HepG2 (cell line): ENCODE measurements at regions not wholly inside any gene's neighbourhood (a gene's known extent, or its start where the extent isn't known, plus 50 kb on each side); places are given as distances from the start of the nearest gene placed in this dataset.

ENCODE experiments used
- ATAC-seq: fragments of 200-7000 bp; cut with Tn5 transposase; 3 replicates; pipeline ENCODE4 v1.9.1; 2020; ENCODE audit warnings: mild to moderate bottlenecking, moderate library complexity
- BruUV-seq: library from RNA; stranded (reverse); fragments of 400-500 nt; replicated peaks from 2 replicates; lab custom pipeline; 2021; lab: Mats Ljungman, UMichigan
- CTCF ChIA-PET: fragments of 300-600 bp; formaldehyde crosslinking; extraction: SDS; loops from one replicate; lab custom pipeline; 2021; ENCODE audit warnings: low total read pairs, inconsistent platforms, low intra/inter-chr PET ratio; lab: Yijun Ruan, JAX
- POLR2A ChIA-PET: fragments of 350-600 bp; sonication (Branson Sonifier 250); formaldehyde crosslinking; loops from one replicate; lab custom pipeline; 2020; ENCODE audit warnings: antibody characterized with exemption, inconsistent platforms; lab: Yijun Ruan, JAX
- DNase-seq: peaks from one replicate; pipeline ENCODE4 v3.0.0-alpha.2; 2015; ENCODE audit warnings: low spot score
- FAIRE-seq: peaks from 3 replicates; lab custom pipeline; 2011; peaks lifted over from hg19 to GRCh38; lab: Jason Lieb, UNC
- H2AFZ ChIP-seq: one replicate; pipeline ENCODE4 v1.6.1; 2011; ENCODE audit warnings: low read length, inconsistent platforms
- H3K27ac ChIP-seq: fragments of 300-600 bp; 3 replicates; pipeline ENCODE4 v1.8.0; 2011; ENCODE audit warnings: mixed run types, mild to moderate bottlenecking, mixed read lengths, low read length, inconsistent platforms; ENCODE audit not compliant: insufficient read depth; ENCODE audit errors: extremely low read length
- H3K27me3 ChIP-seq, 2 experiments: fragments of 200-600 bp in 1 of 2; 2 replicates in 1 of 2; 3 replicates in 1 of 2; pipeline versions ENCODE4 v1.6.0 to v1.8.0; 2011; ENCODE audit warnings: low read length in 2 of 2, mild to moderate bottlenecking in 2 of 2, moderate library complexity in 2 of 2, inconsistent platforms in 1 of 2; ENCODE audit not compliant: insufficient read depth in 2 of 2, control insufficient read depth in 1 of 2
- H3K36me3 ChIP-seq, 2 experiments: fragments of 200-600 bp in 1 of 2; replicated peaks in 1 of 2; 2 replicates in 1 of 2; 3 replicates in 1 of 2; pipeline versions ENCODE4 v1.5.1 to v1.8.0; 2011; ENCODE audit warnings: low read length in 2 of 2, inconsistent platforms in 1 of 2; ENCODE audit not compliant: insufficient read depth in 2 of 2, control insufficient read depth in 1 of 2
- H3K4me1 ChIP-seq: 2 replicates; pipeline ENCODE4 v1.5.1; 2012; ENCODE audit warnings: low read length, inconsistent platforms; ENCODE audit not compliant: insufficient read depth
- H3K4me2 ChIP-seq: 2 replicates; pipeline ENCODE4 v1.6.0; 2011; ENCODE audit warnings: low read depth, low read length, inconsistent platforms
- H3K4me3 ChIP-seq, 3 experiments: fragments of 200-600 bp in 1 of 3; sonication (generic), shearing (Covaris generic) in 1 of 3; replicated peaks in 1 of 3; 2 replicates each; pipeline ENCODE4 v1.5.1; 2011 to 2016; ENCODE audit warnings: low read length in 3 of 3, inconsistent platforms in 2 of 3, low read depth in 2 of 3, mild to moderate bottlenecking in 2 of 3, control low read depth in 1 of 3, mixed read lengths in 1 of 3; ENCODE audit not compliant: insufficient read depth in 1 of 3
- H3K79me2 ChIP-seq: one replicate; pipeline ENCODE4 v1.6.1; 2011; ENCODE audit warnings: low read length, inconsistent platforms; ENCODE audit not compliant: insufficient read depth
- H3K9ac ChIP-seq: 2 replicates; pipeline ENCODE4 v1.6.0; 2011; ENCODE audit warnings: mild to moderate bottlenecking, low read depth, low read length, inconsistent platforms; ENCODE audit not compliant: insufficient read depth
- H3K9me3 ChIP-seq: 2 replicates; pipeline ENCODE4 v1.5.1; 2012; ENCODE audit warnings: mild to moderate bottlenecking, low read length
- H4K20me1 ChIP-seq: 2 replicates; pipeline ENCODE4 v1.6.0; 2011; ENCODE audit warnings: inconsistent platforms, mild to moderate bottlenecking, low read length, moderate library complexity; ENCODE audit not compliant: insufficient read depth
- HHEX ChIP-seq: IDR thresholded peaks from 2 replicates; pipeline ENCODE4 v1.6.1; 2016; ENCODE audit warnings: control low read depth
- MAFF ChIP-seq: IDR thresholded peaks from 2 replicates; pipeline ENCODE4 v1.6.1; 2011; ENCODE audit warnings: low read depth, low read length, improper control_type of control experiment
- MAFK ChIP-seq, 2 experiments: IDR thresholded peaks in 1 of 2; conservative IDR thresholded peaks in 1 of 2; 2 replicates each; pipeline ENCODE4 v1.6.1; 2011; ENCODE audit warnings: improper control_type of control experiment in 2 of 2, low read length in 2 of 2
- PHF20 ChIP-seq: sonication (generic); formaldehyde crosslinking; IDR thresholded peaks from 2 replicates; pipeline ENCODE4 v1.5.0; 2020; ENCODE audit warnings: mild to moderate bottlenecking, missing genetic modification reagents
- RARA ChIP-seq: IDR thresholded peaks from 2 replicates; pipeline ENCODE4 v1.6.1; 2016; ENCODE audit warnings: missing genetic modification reagents, missing compliant biosample characterization
- ZNF746 ChIP-seq: sonication (generic); formaldehyde crosslinking; IDR thresholded peaks from 2 replicates; pipeline ENCODE4 v1.8.0; 2022; ENCODE audit warnings: mild to moderate bottlenecking, missing genetic modification reagents
- WGBS: methylation state at CpG from one replicate; pipeline ENCODE4 v1.1.6; 2017; ENCODE audit warnings: low lambda C conversion rate; 5-methylcytosine and 5-hydroxymethylcytosine counted together
- in situ Hi-C: cut with HindIII; loops from 2 replicates; pipeline ENCODE4 v1.10.0; 2017; ENCODE audit warnings: low pct_unique_long_range_greater_than_20kb; ENCODE audit not compliant: extremely low pct_ligation_motif_present
- intact Hi-C: fragments of 100-400 bp; cut with micrococcal nuclease; formaldehyde crosslinking; loops from one replicate; pipeline ENCODE4 v1.10.0; 2022; ENCODE audit not compliant: unreplicated experiment
- small RNA-seq, 3 experiments: library from RNA; depleted of rRNA; stranded (forward); fragments of <200 nt; gene quantifications; one replicate each; pipeline ENCODE3, GENCODE V24; 2012; ENCODE audit warnings: low read depth in 2 of 3, low replicate concordance in 1 of 3; ENCODE audit not compliant: insufficient read length in 3 of 3, insufficient read depth in 2 of 3
- TF ChIP-seq, protein P1 (sequence below): sonication (generic); formaldehyde crosslinking; IDR thresholded peaks from 2 replicates; pipeline ENCODE4 v1.5.0; 2020; ENCODE audit warnings: missing genetic modification reagents

DNA sequence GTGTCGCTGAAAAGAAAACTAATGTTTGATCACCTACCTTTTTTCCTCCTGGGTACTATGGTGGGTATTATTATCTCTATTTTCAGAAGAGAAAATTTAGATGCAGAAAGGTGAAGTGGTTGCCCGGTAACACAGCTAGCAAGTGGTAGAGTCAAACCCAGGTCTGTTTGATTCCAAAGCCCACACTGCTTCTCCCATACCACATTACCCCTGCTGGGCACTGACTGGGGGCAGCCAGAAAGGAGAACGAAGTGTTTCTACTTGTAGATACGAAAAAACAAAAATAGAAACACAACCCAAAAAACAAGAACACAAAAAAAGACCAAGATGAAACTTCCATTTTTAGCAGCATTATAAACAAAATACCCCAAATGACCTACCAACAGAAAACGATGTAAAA is 142.2 kb downstream of the SLC41A2 start:
- intact Hi-C loops (no loop called here), in situ Hi-C loops (no loop called here)
- ChIA-PET POLR2A (no interaction called here), CTCF (no interaction called here)
- H3K36me3 ChIP-seq, result no peaks in the 10 kb centered on the region
- no peaks in the 10 kb centered on the region for H3K79me2 ChIP-seq
- DNase-seq (no peak), FAIRE-seq (no peak), ATAC-seq (no peak)
- H3K4me1 ChIP-seq, result no peaks in the 10 kb centered on the region
- H3K4me2 ChIP-seq, result no peak overlapping the region
- BruUV-seq, result no TSS peak
- H3K27ac ChIP-seq, result no peak overlapping the region
- 77% methylated on average over 5 of the region's 5 CpGs for WGBS
- no peaks in the 10 kb centered on the region for H3K27me3 ChIP-seq
- no peak overlapping the region for H3K9ac ChIP-seq
- TF ChIP-seq PHF20 (CRISPR knock-in tag) (no peak), HHEX (CRISPR knock-in tag) (no peak), ZNF746 (CRISPR knock-in tag) (no peak)
- no peak overlapping the region for H2AFZ ChIP-seq
- no peaks in the 10 kb centered on the region for H4K20me1 ChIP-seq
- H3K4me3 ChIP-seq, result no peak overlapping the region
- no peaks in the 10 kb centered on the region for H3K9me3 ChIP-seq

DNA sequence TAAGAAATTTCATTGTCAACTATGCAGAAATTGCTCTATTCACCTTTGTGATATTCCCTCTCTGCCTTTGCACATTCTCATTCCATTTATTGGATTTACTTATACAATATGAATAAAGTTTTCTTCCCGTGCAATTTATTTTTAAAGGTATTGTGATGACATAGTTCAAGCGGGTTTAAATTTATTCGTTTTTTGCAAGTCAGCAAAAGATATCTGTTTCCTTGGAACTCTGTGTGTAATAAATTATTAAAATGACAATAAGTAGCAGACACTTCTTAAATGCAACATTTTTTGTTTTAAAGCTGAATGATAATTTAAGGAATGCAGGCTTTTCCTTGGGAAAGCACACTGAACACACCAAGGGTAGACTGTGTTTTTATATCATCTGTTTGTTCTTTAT is 143.1 kb downstream of the SLC41A2 start:
- in situ Hi-C loops, result no loop called here

More for the DNA sequence above, 143.1 kb downstream of the SLC41A2 start:
- intact Hi-C loops, result no loop called here
- no peaks in the 10 kb centered on the region for H3K79me2 ChIP-seq
- H2AFZ ChIP-seq, result no peak overlapping the region
- no peak for ATAC-seq
- H4K20me1 ChIP-seq, result no peaks in the 10 kb centered on the region
- no peak overlapping the region for H3K4me2 ChIP-seq
- DNase-seq, result no peak
- no peaks in the 10 kb centered on the region for H3K9me3 ChIP-seq
- FAIRE-seq, result no peak
- no peak overlapping the region for H3K27ac ChIP-seq
- H3K4me3 ChIP-seq, result no peak overlapping the region
- TF ChIP-seq, protein P1, sequence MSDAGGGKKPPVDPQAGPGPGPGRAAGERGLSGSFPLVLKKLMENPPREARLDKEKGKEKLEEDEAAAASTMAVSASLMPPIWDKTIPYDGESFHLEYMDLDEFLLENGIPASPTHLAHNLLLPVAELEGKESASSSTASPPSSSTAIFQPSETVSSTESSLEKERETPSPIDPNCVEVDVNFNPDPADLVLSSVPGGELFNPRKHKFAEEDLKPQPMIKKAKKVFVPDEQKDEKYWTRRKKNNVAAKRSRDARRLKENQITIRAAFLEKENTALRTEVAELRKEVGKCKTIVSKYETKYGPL (CRISPR knock-in tag), result no peak
- TF ChIP-seq MAFF (peak; percentile 90), MAFK (conservative IDR thresholded peaks at IDR 0.05 in 1 of 2, IDR thresholded peaks at IDR 0.05 in 1 of 2; ENCODE audit: low read length in 2 of 2) (peak; percentile 88 to 90), RARA (CRISPR knock-in tag) (no peak)
- no peaks in the 10 kb centered on the region for H3K4me1 ChIP-seq
- POLR2A ChIA-PET, result no interaction called here
- WGBS, result 88% methylated on average over 3 of the region's 3 CpGs
- H3K27me3 ChIP-seq, result no peaks in the 10 kb centered on the region
- CTCF ChIA-PET, result no interaction called here
- no peak overlapping the region for H3K9ac ChIP-seq
- BruUV-seq, result no TSS peak
- no peaks in the 10 kb centered on the region for H3K36me3 ChIP-seq

Small RNA genes in the stretch of these regions (small RNA-seq; reads per million reads assigned to genes)
- 0 reads per million in 3 experiments for gene RF00019
